IMR-90 (cell line): ENCODE measurements at regions not wholly inside any gene's neighbourhood (a gene's known extent, or its start where the extent isn't known, plus 50 kb on each side); places are given as distances from the start of the nearest gene placed in this dataset.

Source experiments
- BHLHE40 ChIP-seq: fragments of 150-350 bp; IDR thresholded peaks from 2 replicates; pipeline ENCODE4 v1.6.1; 2016; ENCODE audit warnings: mild to moderate bottlenecking, low read depth, low read length
- CEBPB ChIP-seq: IDR thresholded peaks from 2 replicates; pipeline ENCODE4 v1.6.1; 2012; ENCODE audit warnings: low read depth, low read length, improper control_type of control experiment
- CHD1 ChIP-seq: IDR thresholded peaks from 2 replicates; pipeline ENCODE4 v1.6.1; 2012; ENCODE audit warnings: low read depth, low read length, improper control_type of control experiment
- ELK1 ChIP-seq: fragments of 150-350 bp; IDR thresholded peaks from 2 replicates; pipeline ENCODE4 v1.6.1; 2016; ENCODE audit warnings: low read depth, mild to moderate bottlenecking, low read length, moderate library complexity, borderline replicate concordance
- FOS ChIP-seq: fragments of 150-350 bp; IDR thresholded peaks from 2 replicates; pipeline ENCODE4 v1.6.1; 2016; ENCODE audit warnings: low read depth, low read length
- MAFK ChIP-seq: IDR thresholded peaks from 2 replicates; pipeline ENCODE4 v1.6.1; 2012; ENCODE audit warnings: low read depth, low read length, improper control_type of control experiment
- MAZ ChIP-seq: IDR thresholded peaks from 2 replicates; pipeline ENCODE4 v1.6.1; 2012; ENCODE audit warnings: low read depth, mild to moderate bottlenecking, low read length, improper control_type of control experiment, moderate library complexity, borderline replicate concordance
- MXI1 ChIP-seq: IDR thresholded peaks from 2 replicates; pipeline ENCODE4 v1.6.1; 2012; ENCODE audit warnings: low read depth, mild to moderate bottlenecking, low read length, moderate library complexity, borderline replicate concordance
- POLR2A ChIP-seq: IDR thresholded peaks from 2 replicates; pipeline ENCODE4 v1.6.1; 2012; ENCODE audit warnings: mild to moderate bottlenecking, low read depth, low read length
- RCOR1 ChIP-seq: IDR thresholded peaks from 2 replicates; pipeline ENCODE4 v1.6.1; 2012; ENCODE audit warnings: mild to moderate bottlenecking, low read length, improper control_type of control experiment; ENCODE audit not compliant: insufficient replicate concordance
- RFX5 ChIP-seq: IDR thresholded peaks from 2 replicates; pipeline ENCODE4 v1.8.0; 2012; ENCODE audit warnings: low read depth, mild to moderate bottlenecking, low read length, moderate library complexity
- SMC3 ChIP-seq: fragments of 150-350 bp; IDR thresholded peaks from 2 replicates; pipeline ENCODE4 v1.6.1; 2016; ENCODE audit warnings: low read depth, mild to moderate bottlenecking, antibody characterized with exemption, low read length, moderate library complexity
- TF ChIP-seq, protein P1 (sequence below): conservative IDR thresholded peaks from 2 replicates; pipeline ENCODE4 v1.5.1; 2012; ENCODE audit warnings: mild to moderate bottlenecking, low read depth, low read length, improper control_type of control experiment
- TF ChIP-seq, protein P2 (sequence below): fragments of 150-350 bp; IDR thresholded peaks from 2 replicates; pipeline ENCODE4 v1.6.1; 2017; ENCODE audit warnings: mild to moderate bottlenecking, antibody characterized with exemption, low read length, low read depth

DNA sequence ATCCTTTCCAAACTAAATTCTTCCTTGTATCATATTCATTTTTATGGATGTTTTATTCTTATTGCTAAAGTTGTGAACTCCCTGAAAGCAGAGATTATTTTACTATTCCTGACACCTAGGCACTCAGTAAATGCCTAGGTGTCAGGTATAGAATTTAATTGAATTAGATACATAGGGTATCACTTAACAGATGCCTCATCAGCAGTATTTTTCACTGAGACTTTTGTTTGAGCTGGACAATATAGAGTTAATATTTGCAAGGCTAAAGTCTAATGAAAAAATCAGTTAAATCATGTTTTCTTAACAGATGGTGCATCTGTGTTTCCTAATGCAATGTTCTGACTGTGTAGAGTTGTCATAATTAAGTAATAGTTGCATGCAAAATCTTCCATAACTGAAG is 182.7 kb downstream of the DERA start:
- TF ChIP-seq, protein P1, sequence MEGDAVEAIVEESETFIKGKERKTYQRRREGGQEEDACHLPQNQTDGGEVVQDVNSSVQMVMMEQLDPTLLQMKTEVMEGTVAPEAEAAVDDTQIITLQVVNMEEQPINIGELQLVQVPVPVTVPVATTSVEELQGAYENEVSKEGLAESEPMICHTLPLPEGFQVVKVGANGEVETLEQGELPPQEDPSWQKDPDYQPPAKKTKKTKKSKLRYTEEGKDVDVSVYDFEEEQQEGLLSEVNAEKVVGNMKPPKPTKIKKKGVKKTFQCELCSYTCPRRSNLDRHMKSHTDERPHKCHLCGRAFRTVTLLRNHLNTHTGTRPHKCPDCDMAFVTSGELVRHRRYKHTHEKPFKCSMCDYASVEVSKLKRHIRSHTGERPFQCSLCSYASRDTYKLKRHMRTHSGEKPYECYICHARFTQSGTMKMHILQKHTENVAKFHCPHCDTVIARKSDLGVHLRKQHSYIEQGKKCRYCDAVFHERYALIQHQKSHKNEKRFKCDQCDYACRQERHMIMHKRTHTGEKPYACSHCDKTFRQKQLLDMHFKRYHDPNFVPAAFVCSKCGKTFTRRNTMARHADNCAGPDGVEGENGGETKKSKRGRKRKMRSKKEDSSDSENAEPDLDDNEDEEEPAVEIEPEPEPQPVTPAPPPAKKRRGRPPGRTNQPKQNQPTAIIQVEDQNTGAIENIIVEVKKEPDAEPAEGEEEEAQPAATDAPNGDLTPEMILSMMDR, result no peak
- TF ChIP-seq POLR2A (no peak), MXI1 (no peak), CEBPB (no peak), RFX5 (no peak), FOS (no peak), BHLHE40 (no peak), MAFK (no peak), SMC3 (no peak), RCOR1 (no peak), CHD1 (no peak), MAZ (no peak), ELK1 (no peak)
- TF ChIP-seq, protein P2, sequence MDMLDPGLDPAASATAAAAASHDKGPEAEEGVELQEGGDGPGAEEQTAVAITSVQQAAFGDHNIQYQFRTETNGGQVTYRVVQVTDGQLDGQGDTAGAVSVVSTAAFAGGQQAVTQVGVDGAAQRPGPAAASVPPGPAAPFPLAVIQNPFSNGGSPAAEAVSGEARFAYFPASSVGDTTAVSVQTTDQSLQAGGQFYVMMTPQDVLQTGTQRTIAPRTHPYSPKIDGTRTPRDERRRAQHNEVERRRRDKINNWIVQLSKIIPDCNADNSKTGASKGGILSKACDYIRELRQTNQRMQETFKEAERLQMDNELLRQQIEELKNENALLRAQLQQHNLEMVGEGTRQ, result no peak
